NB4 (cell line): ENCODE measurements at regions not wholly inside any gene's neighbourhood (a gene's known extent, or its start where the extent isn't known, plus 50 kb on each side); places are given as distances from the start of the nearest gene placed in this dataset.

ENCODE experiments used
- POLR2A ChIP-seq: IDR thresholded peaks from 2 replicates; pipeline ENCODE4 v1.6.1; 2011; ENCODE audit warnings: mild to moderate bottlenecking; ENCODE audit not compliant: insufficient read length; ENCODE audit errors: extremely low read depth
- TF ChIP-seq, protein P1 (sequence below): IDR thresholded peaks from one replicate; pipeline ENCODE4 v1.5.1; 2012; ENCODE audit warnings: low read depth, low read length
- TF ChIP-seq, protein P2 (sequence below): IDR thresholded peaks from 2 replicates; pipeline ENCODE4 v1.6.1; 2011; ENCODE audit warnings: low read depth, low read length

DNA sequence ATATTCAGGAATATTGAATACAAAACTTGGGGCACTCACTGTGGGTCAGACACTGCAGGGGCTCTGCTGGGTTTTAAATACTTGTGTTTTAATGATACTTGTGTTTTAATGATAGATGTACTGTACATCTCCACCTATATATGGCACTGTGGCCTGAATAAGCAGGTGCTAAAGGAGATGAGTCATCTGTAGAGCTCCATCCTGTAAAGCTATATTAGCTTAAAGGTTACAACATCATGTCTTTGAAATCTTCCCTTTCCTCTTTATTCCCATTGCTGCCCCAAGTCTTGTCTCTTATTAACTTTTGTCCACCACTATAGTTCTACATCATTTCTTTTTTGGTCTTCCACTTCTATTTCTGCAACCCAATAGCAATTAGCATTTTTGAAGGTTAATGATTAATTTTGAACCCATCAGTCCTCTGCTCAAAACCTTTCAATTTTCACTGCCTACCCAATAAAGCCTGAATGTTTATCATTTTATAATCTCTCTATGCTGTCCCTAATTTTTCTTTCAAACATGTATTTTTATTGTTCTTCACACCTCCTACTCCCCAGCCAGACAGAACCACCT is 113.3 kb upstream of the PTGFR start:
- TF ChIP-seq, protein P1, sequence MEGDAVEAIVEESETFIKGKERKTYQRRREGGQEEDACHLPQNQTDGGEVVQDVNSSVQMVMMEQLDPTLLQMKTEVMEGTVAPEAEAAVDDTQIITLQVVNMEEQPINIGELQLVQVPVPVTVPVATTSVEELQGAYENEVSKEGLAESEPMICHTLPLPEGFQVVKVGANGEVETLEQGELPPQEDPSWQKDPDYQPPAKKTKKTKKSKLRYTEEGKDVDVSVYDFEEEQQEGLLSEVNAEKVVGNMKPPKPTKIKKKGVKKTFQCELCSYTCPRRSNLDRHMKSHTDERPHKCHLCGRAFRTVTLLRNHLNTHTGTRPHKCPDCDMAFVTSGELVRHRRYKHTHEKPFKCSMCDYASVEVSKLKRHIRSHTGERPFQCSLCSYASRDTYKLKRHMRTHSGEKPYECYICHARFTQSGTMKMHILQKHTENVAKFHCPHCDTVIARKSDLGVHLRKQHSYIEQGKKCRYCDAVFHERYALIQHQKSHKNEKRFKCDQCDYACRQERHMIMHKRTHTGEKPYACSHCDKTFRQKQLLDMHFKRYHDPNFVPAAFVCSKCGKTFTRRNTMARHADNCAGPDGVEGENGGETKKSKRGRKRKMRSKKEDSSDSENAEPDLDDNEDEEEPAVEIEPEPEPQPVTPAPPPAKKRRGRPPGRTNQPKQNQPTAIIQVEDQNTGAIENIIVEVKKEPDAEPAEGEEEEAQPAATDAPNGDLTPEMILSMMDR: no peak
- no peak for TF ChIP-seq POLR2A
- TF ChIP-seq, protein P2, sequence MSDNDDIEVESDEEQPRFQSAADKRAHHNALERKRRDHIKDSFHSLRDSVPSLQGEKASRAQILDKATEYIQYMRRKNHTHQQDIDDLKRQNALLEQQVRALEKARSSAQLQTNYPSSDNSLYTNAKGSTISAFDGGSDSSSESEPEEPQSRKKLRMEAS: no peak
